ENCODE measurements at regions not wholly inside any gene's neighbourhood (a gene's known extent, or its start where the extent isn't known, plus 50 kb on each side); places are given as distances from the start of the nearest gene placed in this dataset.
A peak's percentile ranks its signal among the peaks of the same experiment; 100 is the strongest.

GRCh38 chr21:28239340-28239739, 753.3 kb downstream of the LTN1 start:
- H3K9me3 ChIP-seq (ENCODE audit: control insufficient read depth in 4 of 4, insufficient read depth in 3 of 4, low read length in 3 of 4), result no peaks in the 10 kb centered on the region
- no peak overlapping the region for H3K4me3 ChIP-seq
- H3K27ac ChIP-seq (ENCODE audit: low read depth in 1 of 2, low read length in 1 of 2), result peak overlapping the region in 1 of 2 donors; percentile 12
- no peak overlapping the region for H3K9ac ChIP-seq (ENCODE audit: insufficient read depth in 1 of 2, low read length in 2 of 2)
- no peaks in the 10 kb centered on the region for H3K36me3 ChIP-seq (ENCODE audit: control insufficient read depth in 4 of 4, insufficient read depth in 4 of 4, low read length in 4 of 4)
- no peaks in the 10 kb centered on the region for H3K27me3 ChIP-seq (ENCODE audit: control insufficient read depth in 3 of 3, insufficient read depth in 3 of 3, low read length in 2 of 3)
- ATAC-seq (ENCODE audit: insufficient read depth, low FRiP score), result no peak
- peak; percentile 52 to 84 (median 80) for DNase-seq
- TF ChIP-seq CTCF (IDR thresholded peaks at IDR 0.05; ENCODE audit: control extremely low read depth, extremely low read depth), result no peak
- H3K4me1 ChIP-seq (ENCODE audit: control insufficient read depth in 5 of 5, insufficient read depth in 5 of 5, low read length in 5 of 5), result peaks cover 0 to 28% (median 3%) of the 10 kb centered on the region in 5 donors
- WGBS, 2 donors, result 49 to 67% methylated on average over 2 of the region's 2 CpGs

GRCh38 chr21:28237661-28238060, 755.0 kb downstream of the LTN1 start:
- H3K9me3 ChIP-seq (ENCODE audit: control insufficient read depth in 4 of 4, insufficient read depth in 3 of 4, low read length in 3 of 4), result no peaks in the 10 kb centered on the region
- WGBS, 2 donors, result 87 to 93% methylated on average over 2 of the region's 2 CpGs
- ATAC-seq (ENCODE audit: insufficient read depth, low FRiP score) (no peak), DNase-seq (peak in 1 of 3 donors; percentile 30)
- H3K27ac ChIP-seq (ENCODE audit: low read depth in 1 of 2, low read length in 1 of 2), result no peak overlapping the region
- H3K4me1 ChIP-seq (ENCODE audit: control insufficient read depth in 5 of 5, insufficient read depth in 5 of 5, low read length in 5 of 5), result peaks cover 0 to 28% (median 5%) of the 10 kb centered on the region in 5 donors
- no peak overlapping the region for H3K9ac ChIP-seq (ENCODE audit: insufficient read depth in 1 of 2, low read length in 2 of 2)
- H3K27me3 ChIP-seq (ENCODE audit: control insufficient read depth in 3 of 3, insufficient read depth in 3 of 3, low read length in 2 of 3), result no peaks in the 10 kb centered on the region
- H3K36me3 ChIP-seq (ENCODE audit: control insufficient read depth in 4 of 4, insufficient read depth in 4 of 4, low read length in 4 of 4), result no peaks in the 10 kb centered on the region
- no peak overlapping the region for H3K4me3 ChIP-seq
- no peak for TF ChIP-seq CTCF (IDR thresholded peaks at IDR 0.05; ENCODE audit: control extremely low read depth, extremely low read depth)

- 28 to 57% methylated on average over 3 of the region's 3 CpGs for WGBS, 2 donors
- Histone ChIP-seq H3K27ac (ENCODE audit: low read depth in 1 of 2, low read length in 1 of 2) (no peak overlapping the region), H3K36me3 (ENCODE audit: control insufficient read depth in 4 of 4, insufficient read depth in 4 of 4, low read length in 4 of 4) (no peaks in the 10 kb centered on the region), H3K4me3 (no peak overlapping the region), H3K9me3 (ENCODE audit: control insufficient read depth in 4 of 4, insufficient read depth in 3 of 4, low read length in 3 of 4) (no peaks in the 10 kb centered on the region), H3K9ac (ENCODE audit: insufficient read depth in 1 of 2, low read length in 2 of 2) (no peak overlapping the region), H3K4me1 (ENCODE audit: control insufficient read depth in 5 of 5, insufficient read depth in 5 of 5, low read length in 5 of 5) (peaks cover 0 to 28% (median 5%) of the 10 kb centered on the region in 5 donors), H3K27me3 (ENCODE audit: control insufficient read depth in 3 of 3, insufficient read depth in 3 of 3, low read length in 2 of 3) (no peaks in the 10 kb centered on the region)
- no peak for TF ChIP-seq CTCF (IDR thresholded peaks at IDR 0.05; ENCODE audit: control extremely low read depth, extremely low read depth)
- ATAC-seq (ENCODE audit: insufficient read depth, low FRiP score) (peak; percentile 34), DNase-seq (peak in 1 of 3 donors; percentile 14)
Measured at GRCh38 chr21:28235169-28235895, 757.3 kb downstream of the LTN1 start.

All from lung (tissue), 11 donors.